ENCODE measurements at regions not wholly inside any gene's neighbourhood (a gene's known extent, or its start where the extent isn't known, plus 50 kb on each side); places are given as distances from the start of the nearest gene placed in this dataset.

- Histone ChIP-seq H2AFZ (ENCODE audit: control insufficient read depth, low read depth, low read length) (no peak overlapping the region), H4K20me1 (ENCODE audit: control insufficient read depth, insufficient read depth) (no peaks in the 10 kb centered on the region), H3K27me3 (replicated peaks in 1 of 2; ENCODE audit: control insufficient read depth in 2 of 2, insufficient read depth in 2 of 2, low read length in 1 of 2) (no peaks in the 10 kb centered on the region), H3K9ac (ENCODE audit: control insufficient read depth, insufficient read depth, low read length) (no peak overlapping the region), H3K9me3 (replicated peaks; ENCODE audit: control insufficient read depth, insufficient read depth, low read length) (no peaks in the 10 kb centered on the region), H3K36me3 (ENCODE audit: control insufficient read depth in 2 of 2, insufficient read depth in 2 of 2, low read length in 1 of 2) (no peaks in the 10 kb centered on the region), H3K4me1 (ENCODE audit: control insufficient read depth, insufficient read depth, low read length) (no peaks in the 10 kb centered on the region), H3K79me2 (ENCODE audit: control insufficient read depth, insufficient read depth, low read length) (no peaks in the 10 kb centered on the region), H3K4me2 (ENCODE audit: control insufficient read depth, insufficient read depth) (no peak overlapping the region), H3K4me3 (no peak overlapping the region), H3K27ac (ENCODE audit: control insufficient read depth, insufficient read depth) (no peak overlapping the region)
- no peak for ATAC-seq
- intact Hi-C loops (cut with micrococcal nuclease; ENCODE audit: unreplicated experiment): no loop called here
- ChIA-PET SMC1A (ENCODE audit: uncharacterized antibody, unreplicated experiment) (no interaction called here), CTCF (no interaction called here), POLR2A (no interaction called here), RAD21 (ENCODE audit: unreplicated experiment) (interaction anchor here (0.6 kb wide), 1 partner anchor 217 kb away, joined by 3 read pairs; no protein-coding TSS in a partner anchor)
- no peak for FAIRE-seq
- WGBS (ENCODE audit: insufficient coverage, insufficient replicate concordance, low lambda C conversion rate, missing lambda C conversion rate): 26% methylated on average over 5 of the region's 5 CpGs
- in situ Hi-C loops (cut with MboI): no loop called here
- DNase-seq (ENCODE audit: low read depth, low spot score): no peak
- no TSS peak for BruUV-seq (replicated peaks)
- TF ChIP-seq ZNF384 (IDR thresholded peaks at IDR 0.05; ENCODE audit: borderline replicate concordance, low read depth, low read length) (no peak), IRF5 (IDR thresholded peaks at IDR 0.05; ENCODE audit: borderline replicate concordance) (no peak), MTA3 (IDR thresholded peaks at IDR 0.05; ENCODE audit: borderline replicate concordance, low read length) (no peak), SMC3 (IDR thresholded peaks at IDR 0.05; ENCODE audit: borderline replicate concordance, low read length) (no peak), CHD1 (IDR thresholded peaks at IDR 0.05; ENCODE audit: low read depth, low read length) (no peak), POLR2AphosphoS5 (IDR thresholded peaks at IDR 0.05; ENCODE audit: low read length) (no peak), ZNF24 (IDR thresholded peaks at IDR 0.05) (no peak), GATAD2B (conservative IDR thresholded peaks at IDR 0.05; ENCODE audit: low read depth) (no peak), CUX1 (IDR thresholded peaks at IDR 0.05; ENCODE audit: insufficient replicate concordance, low read depth, low read length) (no peak), RBBP5 (conservative IDR thresholded peaks at IDR 0.05) (no peak), CBX5 (IDR thresholded peaks at IDR 0.05; ENCODE audit: low read depth) (no peak), NFYA (IDR thresholded peaks at IDR 0.05; ENCODE audit: borderline replicate concordance, low read depth, low read length) (no peak), MXI1 (IDR thresholded peaks at IDR 0.05; ENCODE audit: low read depth, low read length) (no peak), MEF2B (IDR thresholded peaks at IDR 0.05; ENCODE audit: partially characterized antibody, poor library complexity, severe bottlenecking) (no peak), PKNOX1 (IDR thresholded peaks at IDR 0.05) (no peak), PAX8 (IDR thresholded peaks at IDR 0.05) (no peak), CTCF (IDR thresholded peaks at IDR 0.05 in 2 of 3, conservative IDR thresholded peaks at IDR 0.05 in 1 of 3; ENCODE audit: control insufficient read depth in 2 of 3, extremely low read depth in 1 of 3, insufficient read depth in 1 of 3, low read depth in 3 of 3, low read length in 3 of 3) (no peak)
Observed at GRCh38 chr2:17227856-17228255, 290.4 kb downstream of the RAD51AP2 start.
